C4-2B (cell line): ENCODE measurements at regions not wholly inside any gene's neighbourhood (a gene's known extent, or its start where the extent isn't known, plus 50 kb on each side); places are given as distances from the start of the nearest gene placed in this dataset.

Source experiments
- H3K27ac ChIP-seq: fragments of 450-650 bp; 2 replicates; pipeline ENCODE4 v1.5.1; 2017
- CTCF ChIP-seq: fragments of 450-650 bp; conservative IDR thresholded peaks from 2 replicates; pipeline ENCODE4 v1.5.1; 2017; ENCODE audit warnings: mild to moderate bottlenecking
- ZFX ChIP-seq: fragments of 450-650 bp; IDR thresholded peaks from 2 replicates; pipeline ENCODE4 v1.6.1; 2017

- TF ChIP-seq ZFX = no peak
- no peak for TF ChIP-seq CTCF
These were observed 320.0 kb upstream of the TRIB2 start for GRCh38 chr2:12396699-12397098.

GRCh38 chr2:12397854-12398253, 318.9 kb upstream of the TRIB2 start:
- H3K27ac ChIP-seq = no peak overlapping the region
- TF ChIP-seq CTCF (no peak), ZFX (no peak)

More at GRCh38 chr2:12396699-12397098, 320.0 kb upstream of the TRIB2 start:
- H3K27ac ChIP-seq = no peak overlapping the region

- H3K27ac ChIP-seq = peak overlapping the region; percentile 46; the same call in 1 of the 2 replicates
- TF ChIP-seq CTCF = no peak
- TF ChIP-seq ZFX = no peak
These were observed 317.5 kb upstream of the TRIB2 start for GRCh38 chr2:12399240-12399639.

GRCh38 chr2:12400543-12400942, 316.2 kb upstream of the TRIB2 start:
- H3K27ac ChIP-seq = peak overlapping the region; percentile 46; the same call in 1 of the 2 replicates
- TF ChIP-seq CTCF (no peak), ZFX (no peak)

GRCh38 chr2:12402440-12403139, 314.1 kb upstream of the TRIB2 start:
- TF ChIP-seq CTCF = no peak
- TF ChIP-seq ZFX = no peak
- H3K27ac ChIP-seq = no peak overlapping the region

GRCh38 chr2:12404497-12404896, 312.2 kb upstream of the TRIB2 start:
- no peak overlapping the region for H3K27ac ChIP-seq
- no peak for TF ChIP-seq ZFX
- no peak for TF ChIP-seq CTCF

- no peak overlapping the region for H3K27ac ChIP-seq
- TF ChIP-seq CTCF (no peak), ZFX (no peak)
These were observed 309.6 kb upstream of the TRIB2 start for GRCh38 chr2:12407160-12407559.
